ENCODE measurements at regions not wholly inside any gene's neighbourhood (a gene's known extent, or its start where the extent isn't known, plus 50 kb on each side); places are given as distances from the start of the nearest gene placed in this dataset.

- Histone ChIP-seq H3K9me3 (replicated peaks in 1 of 3) (no peaks in the 10 kb centered on the region), H3K27ac (no peak overlapping the region), H3K27me3 (peaks cover 3% of the 10 kb centered on the region), H3K4me3 (no peak overlapping the region), H3K36me3 (replicated peaks in 1 of 2) (no peaks in the 10 kb centered on the region), H3K4me1 (replicated peaks in 1 of 2) (no peaks in the 10 kb centered on the region)
- intact Hi-C loops (cut with DNase I) = no loop called here
- 68 to 83% (median 73%) methylated on average over 2 of the region's 2 CpGs for WGBS, 4 donors
- TF ChIP-seq POLR2A (IDR thresholded peaks at IDR 0.05) (no peak), CTCF (IDR thresholded peaks at IDR 0.05) (no peak)
- no peak for DNase-seq
Measured at GRCh38 chr21:35144978-35145377, 95.9 kb upstream of the RUNX1 start.

- intact Hi-C loops (cut with DNase I) = no loop called here
- TF ChIP-seq CTCF (IDR thresholded peaks at IDR 0.05) (no peak), POLR2A (IDR thresholded peaks at IDR 0.05) (no peak)
- WGBS, 4 donors = 73 to 89% (median 78%) methylated on average over 1 of the region's 1 CpG
- H3K36me3 ChIP-seq (replicated peaks in 1 of 2) = no peaks in the 10 kb centered on the region
- no peaks in the 10 kb centered on the region for H3K4me1 ChIP-seq (replicated peaks in 1 of 2)
- DNase-seq = no peak
- H3K27ac ChIP-seq = no peak overlapping the region
- no peaks in the 10 kb centered on the region for H3K9me3 ChIP-seq (replicated peaks in 1 of 3)
- H3K4me3 ChIP-seq = no peak overlapping the region
- H3K27me3 ChIP-seq = no peaks in the 10 kb centered on the region
Measured at GRCh38 chr21:35142036-35142815, 93.1 kb upstream of the RUNX1 start.

- Histone ChIP-seq H3K27ac (no peak overlapping the region), H3K27me3 (no peaks in the 10 kb centered on the region), H3K4me1 (replicated peaks in 1 of 2) (no peaks in the 10 kb centered on the region), H3K9me3 (replicated peaks in 1 of 3) (no peaks in the 10 kb centered on the region), H3K36me3 (replicated peaks in 1 of 2) (no peaks in the 10 kb centered on the region), H3K4me3 (no peak overlapping the region)
- DNase-seq = no peak
- WGBS, 4 donors = 72 to 81% (median 73%) methylated on average over 4 of the region's 4 CpGs
- TF ChIP-seq CTCF (IDR thresholded peaks at IDR 0.05) (no peak), POLR2A (IDR thresholded peaks at IDR 0.05) (no peak)
- intact Hi-C loops (cut with DNase I) = no loop called here
Measured at GRCh38 chr21:35139382-35139715, 90.2 kb upstream of the RUNX1 start.

- TF ChIP-seq CTCF (IDR thresholded peaks at IDR 0.05) = no peak
- no peak for TF ChIP-seq POLR2A (IDR thresholded peaks at IDR 0.05)
- intact Hi-C loops (cut with DNase I) = no loop called here
- Histone ChIP-seq H3K27me3 (no peaks in the 10 kb centered on the region), H3K4me3 (no peak overlapping the region), H3K36me3 (replicated peaks in 1 of 2) (no peaks in the 10 kb centered on the region), H3K4me1 (replicated peaks in 1 of 2) (no peaks in the 10 kb centered on the region), H3K27ac (no peak overlapping the region), H3K9me3 (replicated peaks in 1 of 3) (no peaks in the 10 kb centered on the region)
- WGBS, 4 donors = 73 to 88% (median 80%) methylated on average over 12 of the region's 12 CpGs
- no peak for DNase-seq
Measured at GRCh38 chr21:35138665-35139381, 89.7 kb upstream of the RUNX1 start.

Measured in adrenal gland (tissue), 9 donors.